Chondrocyte (in vitro differentiated cells): ENCODE measurements at regions not wholly inside any gene's neighbourhood (a gene's known extent, or its start where the extent isn't known, plus 50 kb on each side); places are given as distances from the start of the nearest gene placed in this dataset.

Source experiments
- DNase-seq: peaks from one replicate; pipeline ENCODE4 v3.0.0; 2021; ENCODE audit warnings: mixed read lengths, low spot score
- H3K27ac Mint-ChIP-seq: one replicate; pipeline ENCODE4 v1.8.0; 2021; ENCODE audit warnings: mild to moderate bottlenecking, moderate library complexity, mixed read lengths; ENCODE audit not compliant: unreplicated experiment
- H3K27me3 Mint-ChIP-seq: 2 replicates; pipeline ENCODE4 v1.8.0; 2021; ENCODE audit warnings: low read depth, mixed read lengths
- H3K36me3 Mint-ChIP-seq: 2 replicates; pipeline ENCODE4 v1.8.0; 2021; ENCODE audit warnings: low read depth, mixed read lengths
- H3K4me1 Mint-ChIP-seq: 2 replicates; pipeline ENCODE4 v1.8.0; 2021; ENCODE audit warnings: low read depth, mild to moderate bottlenecking, mixed read lengths
- H3K4me3 Mint-ChIP-seq: one replicate; pipeline ENCODE4 v1.8.0; 2021; ENCODE audit warnings: mild to moderate bottlenecking, moderate library complexity, mixed read lengths; ENCODE audit not compliant: unreplicated experiment
- H3K9me3 Mint-ChIP-seq: 2 replicates; pipeline ENCODE4 v1.8.0; 2021; ENCODE audit warnings: low read depth, mixed read lengths
- CTCF ChIP-seq: fragments of 200-600 bp; sonication (generic); IDR thresholded peaks from 2 replicates; pipeline ENCODE4 v1.5.0; 2021; ENCODE audit warnings: antibody characterized with exemption, mild to moderate bottlenecking, moderate library complexity

GRCh38 chr18:71827301-71827700 lies 716.8 kb downstream of the CBLN2 start:
- Mint-ChIP-seq H3K36me3 (no peaks in the 10 kb centered on the region), H3K4me3 (no peak overlapping the region), H3K27ac (no peak overlapping the region), H3K27me3 (no peaks in the 10 kb centered on the region), H3K4me1 (no peaks in the 10 kb centered on the region), H3K9me3 (peaks cover 7% of the 10 kb centered on the region)
- DNase-seq = no peak
- TF ChIP-seq CTCF = no peak

GRCh38 chr18:71815305-71815704 lies 728.8 kb downstream of the CBLN2 start:
- Mint-ChIP-seq H3K4me1 (no peaks in the 10 kb centered on the region), H3K27me3 (no peaks in the 10 kb centered on the region), H3K27ac (no peak overlapping the region), H3K4me3 (no peak overlapping the region), H3K9me3 (peaks cover 5% of the 10 kb centered on the region), H3K36me3 (no peaks in the 10 kb centered on the region)
- TF ChIP-seq CTCF = no peak
- no peak for DNase-seq

GRCh38 chr18:71809711-71810110 lies 734.4 kb downstream of the CBLN2 start:
- peaks cover 14% of the 10 kb centered on the region for H3K9me3 Mint-ChIP-seq
- no peak for TF ChIP-seq CTCF
- H3K36me3 Mint-ChIP-seq = no peaks in the 10 kb centered on the region
- no peak overlapping the region for H3K27ac Mint-ChIP-seq
- DNase-seq = no peak
- no peaks in the 10 kb centered on the region for H3K27me3 Mint-ChIP-seq
- H3K4me1 Mint-ChIP-seq = no peaks in the 10 kb centered on the region
- no peak overlapping the region for H3K4me3 Mint-ChIP-seq

GRCh38 chr18:71808616-71809015 lies 735.5 kb downstream of the CBLN2 start:
- Mint-ChIP-seq H3K4me1 (no peaks in the 10 kb centered on the region), H3K27ac (no peak overlapping the region), H3K27me3 (no peaks in the 10 kb centered on the region), H3K9me3 (peaks cover 18% of the 10 kb centered on the region), H3K4me3 (no peak overlapping the region), H3K36me3 (no peaks in the 10 kb centered on the region)
- no peak for DNase-seq
- no peak for TF ChIP-seq CTCF

- Mint-ChIP-seq H3K36me3 (no peaks in the 10 kb centered on the region), H3K4me3 (no peak overlapping the region), H3K27ac (no peak overlapping the region), H3K9me3 (peaks cover 16% of the 10 kb centered on the region), H3K4me1 (no peaks in the 10 kb centered on the region), H3K27me3 (no peaks in the 10 kb centered on the region)
- no peak for DNase-seq
- TF ChIP-seq CTCF = no peak
Observed at GRCh38 chr18:71807586-71807985, 736.6 kb downstream of the CBLN2 start.
